Endothelial cell of hepatic sinusoid (primary cell): ENCODE measurements at regions not wholly inside any gene's neighbourhood (a gene's known extent, or its start where the extent isn't known, plus 50 kb on each side); places are given as distances from the start of the nearest gene placed in this dataset.

Experiments
- in situ Hi-C: cut with HindIII; loops from 2 replicates; pipeline ENCODE4 v1.10.0; 2017; ENCODE audit warnings: low sequenced_read_pairs

- in situ Hi-C loops: no loop called here
Observed at GRCh38 chrX:13266641-13267345, 53.1 kb downstream of the ATXN3L start.

- in situ Hi-C loops: no loop called here
Observed at GRCh38 chrX:13265549-13266132, 54.2 kb downstream of the ATXN3L start.

GRCh38 chrX:13265111-13265510 lies 54.7 kb downstream of the ATXN3L start:
- in situ Hi-C loops: no loop called here

GRCh38 chrX:13263560-13264251 lies 56.1 kb downstream of the ATXN3L start:
- in situ Hi-C loops: no loop called here

- in situ Hi-C loops: no loop called here
Observed at GRCh38 chrX:13261348-13261747, 58.5 kb downstream of the ATXN3L start.

- in situ Hi-C loops: no loop called here
Observed at GRCh38 chrX:13260598-13260997, 59.3 kb downstream of the ATXN3L start.

- in situ Hi-C loops: loop anchor here (10.0 kb wide), 1 partner anchor 236 kb away; no protein-coding TSS in a partner anchor
Observed at GRCh38 chrX:13258725-13259124, 61.1 kb downstream of the ATXN3L start.

GRCh38 chrX:13258052-13258444 lies 61.8 kb downstream of the ATXN3L start:
- in situ Hi-C loops: loop anchor here (10.0 kb wide), 1 partner anchor 237 kb away; no protein-coding TSS in a partner anchor

GRCh38 chrX:13257223-13258051 lies 62.4 kb downstream of the ATXN3L start:
- in situ Hi-C loops: loop anchor here (10.0 kb wide), 1 partner anchor 237 kb away; no protein-coding TSS in a partner anchor

- in situ Hi-C loops: loop anchor here (10.0 kb wide), 1 partner anchor 238 kb away; no protein-coding TSS in a partner anchor
Observed at GRCh38 chrX:13256603-13257002, 63.2 kb downstream of the ATXN3L start.

GRCh38 chrX:13254870-13255269 lies 65.0 kb downstream of the ATXN3L start:
- in situ Hi-C loops: loop anchor here (10.0 kb wide), 1 partner anchor 240 kb away; no protein-coding TSS in a partner anchor

GRCh38 chrX:13254076-13254785 lies 65.6 kb downstream of the ATXN3L start:
- in situ Hi-C loops: loop anchor here (10.0 kb wide), 1 partner anchor 241 kb away; no protein-coding TSS in a partner anchor

- in situ Hi-C loops: loop anchor here (10.0 kb wide), 1 partner anchor 242 kb away; no protein-coding TSS in a partner anchor
Observed at GRCh38 chrX:13253223-13253622, 66.6 kb downstream of the ATXN3L start.

- in situ Hi-C loops: loop anchor here (10.0 kb wide), 1 partner anchor 242 kb away; no protein-coding TSS in a partner anchor
Observed at GRCh38 chrX:13252726-13253125, 67.1 kb downstream of the ATXN3L start.

GRCh38 chrX:13250826-13251580 lies 68.8 kb downstream of the ATXN3L start:
- in situ Hi-C loops: loop anchor here (10.0 kb wide), 1 partner anchor 244 kb away; no protein-coding TSS in a partner anchor

GRCh38 chrX:13248867-13249486 lies 70.9 kb downstream of the ATXN3L start:
- in situ Hi-C loops: no loop called here

GRCh38 chrX:13239272-13239671 lies 80.6 kb downstream of the ATXN3L start:
- in situ Hi-C loops: no loop called here

GRCh38 chrX:13235930-13236329 lies 83.9 kb downstream of the ATXN3L start:
- in situ Hi-C loops: no loop called here

- in situ Hi-C loops: no loop called here
Observed at GRCh38 chrX:13232484-13232883, 87.4 kb downstream of the ATXN3L start.
